Head of caudate nucleus (tissue), 42 donors: ENCODE measurements at regions not wholly inside any gene's neighbourhood (a gene's known extent, or its start where the extent isn't known, plus 50 kb on each side); places are given as distances from the start of the nearest gene placed in this dataset.
"Not testable (repeated sequence)": the region's sequence is repeated elsewhere in the genome, so short reads cannot be mapped to it uniquely, and the experiment has no call there.

Source experiments
- DNase-seq, 42 donors: peaks; one replicate each; pipeline versions ENCODE4 v3.0.0 to v3.0.0-alpha.2; 2020 to 2021; ENCODE audit warnings: mixed read lengths in 7 of 42
- intact Hi-C: fragments of 100-400 bp; cut with DNase I; formaldehyde crosslinking; loops from one replicate; pipeline ENCODE4 v1.15.0; 2022

DNA sequence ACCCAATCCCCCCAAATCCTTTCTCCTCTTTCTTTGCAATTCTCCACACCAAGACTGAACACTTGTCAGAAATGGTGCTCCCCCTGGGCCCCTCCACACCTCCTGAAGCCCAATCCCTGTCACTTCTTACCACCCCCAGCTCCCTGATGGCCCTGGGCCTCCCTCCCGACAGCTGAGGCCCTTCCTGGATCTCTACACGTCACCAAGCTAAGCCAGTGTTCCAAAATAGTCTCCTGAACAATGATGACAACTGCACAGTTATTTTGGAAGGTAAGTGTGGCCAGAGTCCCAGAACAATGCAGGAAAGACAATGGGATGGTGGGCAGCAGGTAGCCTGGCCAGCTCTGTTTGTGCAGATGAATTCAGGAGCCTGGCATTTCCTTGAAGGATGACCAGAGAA is 63.7 kb upstream of the PRSS3 start:
- no peak for DNase-seq
- intact Hi-C loops, result no loop called here

- DNase-seq, intact Hi-C loops: not testable (repeated sequence)
Measured at GRCh38 chr9:33734247-33734940, 61.0 kb upstream of the PRSS3 start.

GRCh38 chr9:33734941-33735835 is 60.2 kb upstream of the PRSS3 start:
- DNase-seq, intact Hi-C loops: not testable (repeated sequence)

DNA sequence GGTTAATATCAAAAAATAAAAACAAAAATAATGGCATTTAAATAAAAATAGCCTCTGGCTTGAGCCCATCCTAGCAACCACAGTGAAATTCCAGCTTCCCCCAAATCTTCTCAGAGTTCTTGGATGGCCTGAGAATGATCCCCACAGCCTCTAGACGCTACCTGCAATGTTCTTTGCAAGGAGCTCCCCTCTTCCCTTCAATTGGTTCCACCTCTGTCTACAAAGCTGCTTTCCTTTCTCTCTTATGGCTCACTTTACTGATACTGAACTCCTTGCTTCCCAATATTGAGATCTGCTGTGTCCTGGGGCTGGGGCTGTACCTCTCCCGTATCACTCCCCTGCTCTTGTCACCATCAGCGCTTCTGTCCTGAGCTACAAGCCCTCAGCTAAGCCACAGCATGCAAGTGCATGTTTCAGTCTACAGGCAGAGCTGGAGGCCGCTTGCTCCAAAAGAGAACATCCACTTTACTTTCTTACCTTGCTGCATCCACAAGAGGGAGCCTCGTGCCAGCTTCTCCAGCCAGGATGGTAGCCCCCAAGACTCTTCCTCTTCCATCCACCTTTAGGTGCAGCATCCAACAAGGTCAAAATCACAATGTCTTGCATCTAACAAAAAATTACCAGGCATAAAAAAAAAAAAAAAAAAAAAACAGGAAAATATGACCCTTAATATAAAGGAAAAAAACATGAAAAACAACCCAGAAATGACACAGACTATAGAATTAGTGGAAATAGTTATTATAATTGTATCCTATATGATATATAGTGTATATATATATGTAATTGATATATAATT is 57.4 kb upstream of the PRSS3 start:
- DNase-seq, result peak in 11 of 42 donors; percentile 13 to 49 (median 24)
- intact Hi-C loops, result no loop called here

GRCh38 chr9:33739398-33739797 is 56.0 kb upstream of the PRSS3 start:
- DNase-seq, result no peak
- intact Hi-C loops, result no loop called here

DNA sequence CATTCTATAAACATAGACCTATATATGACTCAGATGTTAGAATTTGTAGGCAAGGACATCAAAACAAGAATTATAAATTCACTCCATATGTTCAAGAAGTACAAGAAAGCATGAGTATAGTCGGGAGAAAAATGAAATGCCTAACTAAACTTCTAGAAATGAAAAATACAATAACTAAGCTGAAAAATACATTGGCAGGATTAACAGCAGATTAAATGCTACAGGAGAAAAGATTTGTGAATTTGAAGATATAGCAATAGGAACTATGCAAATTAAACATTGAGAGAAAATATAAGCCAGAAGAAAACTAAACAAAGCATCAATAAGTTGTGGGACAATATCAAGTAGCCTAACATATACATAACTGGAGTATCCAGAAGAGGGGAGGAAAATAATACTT is 55.3 kb upstream of the PRSS3 start:
- intact Hi-C loops, result no loop called here
- no peak for DNase-seq

DNA sequence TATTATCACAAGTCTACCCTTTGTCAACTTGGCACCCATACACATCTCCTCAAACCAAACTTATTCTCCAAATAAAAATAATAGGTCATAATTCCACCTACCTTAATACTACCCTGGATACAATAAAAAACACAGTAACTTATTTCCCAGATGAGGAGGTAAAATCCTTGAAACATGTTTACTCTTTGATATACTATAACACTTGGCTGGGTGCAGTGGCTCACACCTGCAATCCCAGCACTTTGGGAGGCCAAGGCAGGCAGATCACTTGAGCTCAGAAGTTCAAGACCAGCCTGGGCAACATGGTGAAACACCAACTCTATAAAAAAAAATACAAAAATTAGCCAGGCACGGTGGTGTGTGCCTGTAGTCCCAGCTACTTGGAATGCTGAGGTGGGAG is 54.4 kb upstream of the PRSS3 start:
- DNase-seq, intact Hi-C loops: not testable (repeated sequence)

DNA sequence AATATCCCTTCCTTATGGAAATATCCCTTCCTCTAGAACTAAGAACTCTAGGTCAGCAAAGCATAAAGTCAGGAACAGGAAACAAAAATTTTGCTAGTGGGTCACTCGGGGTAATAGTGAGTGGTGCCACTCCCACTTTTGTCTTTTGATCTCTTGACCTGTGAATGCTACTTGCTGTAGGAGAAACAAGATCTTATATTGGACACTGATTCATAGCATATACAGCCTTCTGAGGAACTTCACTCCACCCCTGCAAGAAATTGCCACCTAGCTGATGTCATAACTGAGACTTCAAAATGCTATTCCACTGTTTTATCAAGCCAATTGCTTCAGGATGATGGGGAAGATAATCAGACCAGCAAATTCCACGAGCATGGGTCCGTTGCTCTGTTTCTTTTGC is 53.3 kb upstream of the PRSS3 start:
- DNase-seq, result no peak
- intact Hi-C loops, result no loop called here

- intact Hi-C loops, result no loop called here
- no peak for DNase-seq
Measured at GRCh38 chr9:33742519-33742918, 52.8 kb upstream of the PRSS3 start.
